Neural cell (in vitro differentiated cells): ENCODE measurements at regions not wholly inside any gene's neighbourhood (a gene's known extent, or its start where the extent isn't known, plus 50 kb on each side); places are given as distances from the start of the nearest gene placed in this dataset.

Experiments used
- POLR2AphosphoS5 ChIP-seq: IDR thresholded peaks from 2 replicates; pipeline ENCODE4 v1.6.1; 2012
- TF ChIP-seq, protein P1 (sequence below): fragments of 450-650 bp; IDR thresholded peaks from 2 replicates; pipeline ENCODE4 v1.5.1; 2014; ENCODE audit warnings: antibody characterized with exemption, mild to moderate bottlenecking, moderate library complexity; ENCODE audit not compliant: poor library complexity, severe bottlenecking

DNA sequence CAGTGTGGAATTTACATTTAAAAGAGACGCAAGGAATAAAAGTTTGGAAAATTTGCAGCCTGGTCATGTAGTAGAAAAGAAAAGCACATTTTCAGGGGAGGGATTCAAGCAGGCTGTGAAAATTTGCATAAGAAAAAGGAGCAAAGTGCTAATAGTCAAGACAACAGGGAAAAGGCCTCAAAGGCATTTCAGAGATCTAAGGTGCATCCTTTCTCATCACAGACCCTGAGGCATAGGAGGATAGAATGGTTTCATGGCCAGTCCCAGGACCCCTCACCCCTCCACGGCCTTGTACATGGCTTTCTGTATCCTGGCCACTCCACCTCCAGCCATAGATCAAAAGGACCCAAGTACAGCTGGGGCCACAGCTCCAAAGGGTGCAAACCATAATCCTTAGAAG, 380.5 kb upstream of the BRINP3 start:
- TF ChIP-seq, protein P1, sequence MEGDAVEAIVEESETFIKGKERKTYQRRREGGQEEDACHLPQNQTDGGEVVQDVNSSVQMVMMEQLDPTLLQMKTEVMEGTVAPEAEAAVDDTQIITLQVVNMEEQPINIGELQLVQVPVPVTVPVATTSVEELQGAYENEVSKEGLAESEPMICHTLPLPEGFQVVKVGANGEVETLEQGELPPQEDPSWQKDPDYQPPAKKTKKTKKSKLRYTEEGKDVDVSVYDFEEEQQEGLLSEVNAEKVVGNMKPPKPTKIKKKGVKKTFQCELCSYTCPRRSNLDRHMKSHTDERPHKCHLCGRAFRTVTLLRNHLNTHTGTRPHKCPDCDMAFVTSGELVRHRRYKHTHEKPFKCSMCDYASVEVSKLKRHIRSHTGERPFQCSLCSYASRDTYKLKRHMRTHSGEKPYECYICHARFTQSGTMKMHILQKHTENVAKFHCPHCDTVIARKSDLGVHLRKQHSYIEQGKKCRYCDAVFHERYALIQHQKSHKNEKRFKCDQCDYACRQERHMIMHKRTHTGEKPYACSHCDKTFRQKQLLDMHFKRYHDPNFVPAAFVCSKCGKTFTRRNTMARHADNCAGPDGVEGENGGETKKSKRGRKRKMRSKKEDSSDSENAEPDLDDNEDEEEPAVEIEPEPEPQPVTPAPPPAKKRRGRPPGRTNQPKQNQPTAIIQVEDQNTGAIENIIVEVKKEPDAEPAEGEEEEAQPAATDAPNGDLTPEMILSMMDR: no peak
- no peak for TF ChIP-seq POLR2AphosphoS5
